Neural cell (in vitro differentiated cells): ENCODE measurements at regions not wholly inside any gene's neighbourhood (a gene's known extent, or its start where the extent isn't known, plus 50 kb on each side); places are given as distances from the start of the nearest gene placed in this dataset.

Experiments used
- H2AFZ ChIP-seq: fragments of 200-600, 300-800 bp; sonication (generic), shearing (Covaris generic); 2 replicates; pipeline ENCODE4 v1.6.0; 2014; ENCODE audit warnings: low read depth, mild to moderate bottlenecking, antibody characterized with exemption, low read length, moderate library complexity
- H3F3A ChIP-seq: fragments of 200-600 bp; shearing (Covaris generic); 2 replicates; pipeline ENCODE4 v1.6.1; 2016; ENCODE audit warnings: mild to moderate bottlenecking, moderate library complexity, mixed read lengths, antibody characterized with exemption, low read length; ENCODE audit not compliant: insufficient read depth, poor library complexity, severe bottlenecking
- H3K27ac ChIP-seq: fragments of 200-600, 300-800 bp; sonication (generic), shearing (Covaris generic); 2 replicates; pipeline ENCODE4 v1.5.1; 2014; ENCODE audit warnings: mild to moderate bottlenecking, low read length, moderate library complexity
- H3K27me3 ChIP-seq: fragments of 300-800, 200-600 bp; sonication (generic), shearing (Covaris generic); 2 replicates; pipeline ENCODE4 v1.6.0; 2014; ENCODE audit warnings: mild to moderate bottlenecking, low read depth, low read length, moderate library complexity; ENCODE audit not compliant: insufficient read depth
- H3K36me3 ChIP-seq: fragments of 300-800, 200-600 bp; sonication (generic), shearing (Covaris generic); 2 replicates; pipeline ENCODE4 v1.5.1; 2014; ENCODE audit warnings: mild to moderate bottlenecking, antibody characterized with exemption, low read length, moderate library complexity; ENCODE audit not compliant: insufficient read depth
- H3K4me2 ChIP-seq: fragments of 300-800, 200-600 bp; sonication (generic), shearing (Covaris generic); 2 replicates; pipeline ENCODE4 v1.6.0; 2014; ENCODE audit warnings: mild to moderate bottlenecking, low read length
- H3K4me3 ChIP-seq: fragments of 300-800, 200-600 bp; sonication (generic), shearing (Covaris generic); 2 replicates; pipeline ENCODE4 v1.5.1; 2014; ENCODE audit warnings: mild to moderate bottlenecking, low read length, moderate library complexity
- H3K79me2 ChIP-seq: fragments of 200-600 bp; shearing (Covaris generic); replicated peaks from 2 replicates; pipeline ENCODE4 v1.6.0; 2014; ENCODE audit warnings: mild to moderate bottlenecking, low read length, moderate library complexity; ENCODE audit not compliant: insufficient read depth
- H3K9ac ChIP-seq: fragments of 300-800, 200-600 bp; sonication (generic), shearing (Covaris generic); 2 replicates; pipeline ENCODE4 v1.6.1; 2016; ENCODE audit warnings: mild to moderate bottlenecking, low read length, mixed read lengths
- H3K9me2 ChIP-seq: fragments of 200-600 bp; shearing (Covaris generic); 2 replicates; pipeline ENCODE4 v1.6.1; 2016; ENCODE audit warnings: mild to moderate bottlenecking, low read length, mixed read lengths; ENCODE audit not compliant: insufficient read depth
- H3K9me3 ChIP-seq: fragments of 200-600, 300-800 bp; sonication (generic), shearing (Covaris generic); 2 replicates; pipeline ENCODE4 v1.6.1; 2016; ENCODE audit warnings: mild to moderate bottlenecking, mixed run types, low read length, moderate library complexity, mixed read lengths
- H4K20me1 ChIP-seq: fragments of 200-600 bp; shearing (Covaris generic); 2 replicates; pipeline ENCODE4 v1.6.1; 2016; ENCODE audit warnings: mild to moderate bottlenecking, mixed run types; ENCODE audit not compliant: insufficient read depth
- EP300 ChIP-seq: fragments of 450-650 bp; conservative IDR thresholded peaks from 2 replicates; pipeline ENCODE4 v1.6.1; 2014; ENCODE audit warnings: antibody characterized with exemption, mild to moderate bottlenecking, moderate library complexity; ENCODE audit not compliant: poor library complexity, severe bottlenecking
- EZH2 ChIP-seq: fragments of 200-600, 300-800 bp; shearing (Covaris generic), sonication (generic); IDR thresholded peaks from 2 replicates; pipeline ENCODE4 v1.6.1; 2014; ENCODE audit warnings: antibody characterized with exemption, low read length, borderline replicate concordance, mild to moderate bottlenecking; ENCODE audit not compliant: insufficient read depth, poor library complexity, severe bottlenecking
- MXI1 ChIP-seq: fragments of 450-650 bp; conservative IDR thresholded peaks from 2 replicates; pipeline ENCODE4 v1.6.1; 2014; ENCODE audit warnings: antibody characterized with exemption, mild to moderate bottlenecking; ENCODE audit not compliant: poor library complexity, severe bottlenecking
- POLR2AphosphoS5 ChIP-seq: IDR thresholded peaks from 2 replicates; pipeline ENCODE4 v1.6.1; 2012
- RAD21 ChIP-seq: fragments of 450-650 bp; conservative IDR thresholded peaks from 2 replicates; pipeline ENCODE4 v1.6.1; 2014; ENCODE audit warnings: antibody characterized with exemption, mild to moderate bottlenecking, moderate library complexity
- REST ChIP-seq: IDR thresholded peaks from 2 replicates; pipeline ENCODE4 v1.6.1; 2012; ENCODE audit warnings: borderline replicate concordance
- SMC3 ChIP-seq: fragments of 450-650 bp; conservative IDR thresholded peaks from 2 replicates; pipeline ENCODE4 v1.6.1; 2014; ENCODE audit warnings: antibody characterized with exemption, mild to moderate bottlenecking, moderate library complexity; ENCODE audit not compliant: poor library complexity
- TAF1 ChIP-seq: IDR thresholded peaks from 2 replicates; pipeline ENCODE4 v1.6.1; 2012; ENCODE audit warnings: low read depth
- TF ChIP-seq, protein P1 (sequence below): fragments of 450-650 bp; IDR thresholded peaks from 2 replicates; pipeline ENCODE4 v1.5.1; 2014; ENCODE audit warnings: antibody characterized with exemption, mild to moderate bottlenecking, moderate library complexity; ENCODE audit not compliant: poor library complexity, severe bottlenecking

DNA sequence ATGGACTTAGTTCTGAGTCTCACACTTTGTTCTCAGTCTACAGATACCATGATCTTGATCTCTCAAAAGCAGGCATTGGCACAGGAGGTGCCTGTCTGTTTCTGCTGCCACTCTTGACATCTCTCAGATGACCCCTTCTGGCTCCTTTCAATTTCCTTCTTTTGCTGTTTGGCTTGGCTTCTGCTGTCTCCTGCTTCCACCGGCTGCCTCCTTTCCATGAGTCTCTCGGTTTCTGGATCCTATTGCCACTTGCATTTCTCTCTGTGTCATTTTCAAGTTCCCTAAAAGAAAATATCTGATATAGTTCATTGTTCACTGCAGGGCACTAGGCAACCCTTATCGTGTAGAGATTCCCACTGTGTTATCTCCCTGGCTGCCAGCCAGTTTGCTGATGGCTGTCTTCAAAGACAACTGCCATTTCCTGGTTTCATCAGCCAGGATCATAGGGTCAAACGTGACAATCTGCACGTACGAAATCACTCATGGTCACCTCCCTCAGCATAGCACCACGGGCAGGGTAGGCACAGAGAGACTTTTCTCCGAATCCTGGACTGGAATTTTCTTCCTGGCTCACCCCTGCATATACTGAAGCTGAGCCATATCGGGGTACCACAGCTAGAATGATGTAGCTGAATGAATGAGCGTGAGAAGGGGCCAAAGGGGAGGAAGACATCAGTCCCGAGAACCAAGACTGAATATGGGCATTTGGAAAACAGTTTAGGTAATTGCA, 144.6 kb upstream of the TMEM170B start:
- TF ChIP-seq RAD21: no peak
- no peak for TF ChIP-seq EZH2
- TF ChIP-seq SMC3: no peak
- no peak for TF ChIP-seq EP300
- Histone ChIP-seq H4K20me1 (no peaks in the 10 kb centered on the region), H3K36me3 (no peaks in the 10 kb centered on the region)

GRCh38 chr6:11391934-11392777, 145.4 kb upstream of the TMEM170B start:
- Histone ChIP-seq H2AFZ (no peak overlapping the region), H3K36me3 (no peaks in the 10 kb centered on the region), H3F3A (no peaks in the 10 kb centered on the region), H3K4me2 (no peak overlapping the region), H3K27me3 (no peaks in the 10 kb centered on the region), H3K79me2 (no peaks in the 10 kb centered on the region), H3K9ac (no peak overlapping the region), H3K9me2 (no peaks in the 10 kb centered on the region), H4K20me1 (no peaks in the 10 kb centered on the region), H3K27ac (no peak overlapping the region), H3K9me3 (no peaks in the 10 kb centered on the region), H3K4me3 (no peak overlapping the region)
- TF ChIP-seq TAF1: no peak
- no peak for TF ChIP-seq SMC3
- TF ChIP-seq MXI1: no peak
- TF ChIP-seq, protein P1, sequence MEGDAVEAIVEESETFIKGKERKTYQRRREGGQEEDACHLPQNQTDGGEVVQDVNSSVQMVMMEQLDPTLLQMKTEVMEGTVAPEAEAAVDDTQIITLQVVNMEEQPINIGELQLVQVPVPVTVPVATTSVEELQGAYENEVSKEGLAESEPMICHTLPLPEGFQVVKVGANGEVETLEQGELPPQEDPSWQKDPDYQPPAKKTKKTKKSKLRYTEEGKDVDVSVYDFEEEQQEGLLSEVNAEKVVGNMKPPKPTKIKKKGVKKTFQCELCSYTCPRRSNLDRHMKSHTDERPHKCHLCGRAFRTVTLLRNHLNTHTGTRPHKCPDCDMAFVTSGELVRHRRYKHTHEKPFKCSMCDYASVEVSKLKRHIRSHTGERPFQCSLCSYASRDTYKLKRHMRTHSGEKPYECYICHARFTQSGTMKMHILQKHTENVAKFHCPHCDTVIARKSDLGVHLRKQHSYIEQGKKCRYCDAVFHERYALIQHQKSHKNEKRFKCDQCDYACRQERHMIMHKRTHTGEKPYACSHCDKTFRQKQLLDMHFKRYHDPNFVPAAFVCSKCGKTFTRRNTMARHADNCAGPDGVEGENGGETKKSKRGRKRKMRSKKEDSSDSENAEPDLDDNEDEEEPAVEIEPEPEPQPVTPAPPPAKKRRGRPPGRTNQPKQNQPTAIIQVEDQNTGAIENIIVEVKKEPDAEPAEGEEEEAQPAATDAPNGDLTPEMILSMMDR: no peak
- TF ChIP-seq EZH2: no peak
- TF ChIP-seq POLR2AphosphoS5: no peak
- no peak for TF ChIP-seq RAD21

More for the DNA sequence above, 144.6 kb upstream of the TMEM170B start:
- Histone ChIP-seq H2AFZ (no peak overlapping the region), H3K4me2 (no peak overlapping the region), H3F3A (no peaks in the 10 kb centered on the region), H3K9ac (no peak overlapping the region), H3K27me3 (no peaks in the 10 kb centered on the region), H3K27ac (no peak overlapping the region), H3K9me2 (no peaks in the 10 kb centered on the region), H3K9me3 (no peaks in the 10 kb centered on the region), H3K4me3 (no peak overlapping the region), H3K79me2 (no peaks in the 10 kb centered on the region)

GRCh38 chr6:11389977-11390376, 147.6 kb upstream of the TMEM170B start:
- Histone ChIP-seq H3K27ac (no peak overlapping the region), H4K20me1 (no peaks in the 10 kb centered on the region), H3F3A (no peaks in the 10 kb centered on the region), H3K27me3 (no peaks in the 10 kb centered on the region), H3K9me3 (no peaks in the 10 kb centered on the region), H3K4me2 (no peak overlapping the region), H3K36me3 (no peaks in the 10 kb centered on the region), H3K79me2 (no peaks in the 10 kb centered on the region), H3K9me2 (no peaks in the 10 kb centered on the region), H3K4me3 (no peak overlapping the region), H3K9ac (no peak overlapping the region), H2AFZ (no peak overlapping the region)
- TF ChIP-seq REST: no peak
- TF ChIP-seq EP300: no peak
- TF ChIP-seq, protein P1: no peak
